HS-27A (cell line): ENCODE measurements at regions not wholly inside any gene's neighbourhood (a gene's known extent, or its start where the extent isn't known, plus 50 kb on each side); places are given as distances from the start of the nearest gene placed in this dataset.
"Not testable (repeated sequence)": the region's sequence is repeated elsewhere in the genome, so short reads cannot be mapped to it uniquely, and the experiment has no call there.

Experiments
- DNase-seq: peaks from one replicate; pipeline ENCODE4 v3.0.0-alpha.2; 2012; ENCODE audit warnings: low read depth, missing footprints

DNA sequence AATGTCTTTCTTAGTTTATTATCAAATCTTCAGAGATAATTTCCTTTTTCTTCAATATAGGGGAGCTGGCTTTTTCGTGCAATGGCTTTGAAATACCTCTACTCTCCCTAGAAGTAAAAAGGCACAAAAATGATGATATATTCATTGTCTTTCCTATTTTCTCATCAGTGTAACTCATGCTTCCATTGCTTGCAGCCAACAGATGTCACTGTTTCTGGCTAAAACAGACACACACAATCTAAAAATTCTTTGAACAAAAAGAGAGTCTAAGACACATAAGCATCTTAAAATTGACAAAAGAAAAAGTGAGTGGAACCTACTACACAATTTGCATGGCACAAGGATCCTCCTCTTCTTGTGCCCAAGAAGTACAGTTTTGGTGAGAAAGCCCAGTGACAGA, 448.7 kb upstream of the VRK2 start:
- no peak for DNase-seq

DNA sequence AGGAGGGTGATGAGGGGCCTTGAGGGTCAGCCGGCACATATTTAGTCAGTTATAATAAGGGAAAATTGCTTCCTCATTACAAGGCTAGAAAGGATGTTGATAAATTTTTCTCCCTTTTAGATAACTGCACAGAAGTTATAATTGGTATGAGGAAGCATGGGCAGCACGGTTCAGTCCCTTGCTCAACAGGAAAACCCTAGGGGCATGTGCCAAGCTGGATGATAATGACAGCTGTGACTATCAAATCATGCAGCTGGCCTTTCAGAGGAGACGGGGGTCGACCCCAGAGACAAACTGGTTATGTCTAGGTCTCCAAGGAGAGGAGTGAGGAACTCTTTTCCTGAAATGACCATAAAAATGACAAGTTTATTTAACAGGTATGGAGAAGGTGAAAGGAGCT, 448.1 kb upstream of the VRK2 start:
- no peak for DNase-seq

GRCh38 chr2:57602733-57603132, 443.9 kb upstream of the VRK2 start:
- DNase-seq, result no peak

GRCh38 chr2:57614988-57615387, 431.6 kb upstream of the VRK2 start:
- no peak for DNase-seq

GRCh38 chr2:57615855-57616556, 430.6 kb upstream of the VRK2 start:
- DNase-seq, result no peak

DNA sequence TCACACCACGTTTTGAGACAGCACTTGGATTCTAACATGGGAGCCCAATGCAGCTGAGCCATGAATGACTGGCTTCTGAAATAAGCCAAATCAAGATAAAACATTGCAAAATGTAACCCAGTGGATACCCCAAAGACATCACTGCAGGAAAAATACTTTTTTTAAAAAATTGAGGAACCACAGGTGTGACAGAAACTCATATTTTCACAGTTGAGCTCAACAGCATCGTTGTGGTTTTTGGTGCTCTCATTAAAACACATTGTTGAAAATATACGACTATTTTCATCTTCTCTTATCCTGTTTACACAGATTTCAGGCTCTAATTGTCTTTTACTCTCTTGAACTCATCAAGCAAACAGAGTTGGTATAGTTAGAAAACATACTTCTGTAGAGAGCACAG, 429.3 kb upstream of the VRK2 start:
- DNase-seq, result no peak

- DNase-seq, result no peak
Measured at GRCh38 chr2:57621122-57621663, 425.4 kb upstream of the VRK2 start.

GRCh38 chr2:57622009-57622408, 424.6 kb upstream of the VRK2 start:
- no peak for DNase-seq

DNA sequence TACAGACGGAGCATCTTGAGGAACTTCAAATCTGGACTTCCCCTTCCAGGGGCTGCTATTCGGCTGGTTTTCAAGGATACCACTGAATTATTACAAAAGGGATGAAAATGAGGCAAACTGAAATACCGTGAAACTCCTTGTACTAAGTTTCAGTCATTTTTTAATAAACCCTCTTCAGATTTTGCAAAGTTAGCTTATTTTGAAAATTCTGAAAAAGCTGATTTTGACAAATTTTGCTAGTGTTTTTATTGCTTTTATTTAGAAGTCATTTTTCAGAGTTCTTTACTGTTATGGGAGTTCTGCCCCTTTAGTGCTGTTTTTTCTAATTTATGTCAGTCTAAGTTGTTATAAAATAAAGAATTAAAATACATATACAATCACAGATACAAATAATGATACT, 390.4 kb upstream of the VRK2 start:
- no peak for DNase-seq

DNA sequence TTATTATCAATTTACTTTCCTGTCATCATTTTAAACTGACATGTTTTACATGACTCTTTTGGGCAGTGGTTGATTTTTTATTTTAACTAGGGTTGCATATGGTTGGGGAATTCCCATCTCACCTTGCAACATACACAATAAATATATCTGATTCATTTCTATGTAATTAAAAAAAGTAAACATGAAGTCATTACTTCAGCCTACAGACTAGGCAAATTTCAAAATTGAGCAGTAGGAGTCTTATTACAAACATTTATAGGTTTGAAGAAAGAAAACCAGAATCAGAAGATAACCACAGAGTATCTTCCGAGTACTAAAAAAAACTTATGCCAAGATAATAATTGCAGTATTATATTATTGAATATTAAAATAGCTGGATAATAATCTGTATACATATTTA, 377.0 kb upstream of the VRK2 start:
- no peak for DNase-seq

DNA sequence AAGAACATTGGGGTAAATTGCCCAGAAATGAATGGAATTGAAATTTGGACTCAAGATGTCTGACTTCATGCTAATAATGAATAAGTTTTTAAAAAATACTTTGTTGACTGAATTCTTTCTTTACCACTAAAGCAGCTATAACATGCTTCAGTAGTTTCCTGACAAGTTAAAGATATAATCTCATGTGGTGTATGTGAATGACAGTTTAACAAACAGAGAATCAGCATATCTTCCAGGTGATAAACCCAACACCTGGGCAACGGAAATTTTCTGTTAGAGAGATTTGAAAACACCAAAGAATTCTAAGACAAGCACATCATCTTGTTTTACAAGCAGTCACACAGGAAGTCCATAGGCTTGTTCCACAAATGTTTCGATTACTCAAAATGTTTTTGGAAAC, 372.6 kb upstream of the VRK2 start:
- no peak for DNase-seq

- DNase-seq, result no peak
Measured at GRCh38 chr2:57674743-57675142, 371.9 kb upstream of the VRK2 start.

- no peak for DNase-seq
Measured at GRCh38 chr2:57677296-57677695, 369.3 kb upstream of the VRK2 start.

GRCh38 chr2:57681650-57682049, 365.0 kb upstream of the VRK2 start:
- DNase-seq, result no peak

DNA sequence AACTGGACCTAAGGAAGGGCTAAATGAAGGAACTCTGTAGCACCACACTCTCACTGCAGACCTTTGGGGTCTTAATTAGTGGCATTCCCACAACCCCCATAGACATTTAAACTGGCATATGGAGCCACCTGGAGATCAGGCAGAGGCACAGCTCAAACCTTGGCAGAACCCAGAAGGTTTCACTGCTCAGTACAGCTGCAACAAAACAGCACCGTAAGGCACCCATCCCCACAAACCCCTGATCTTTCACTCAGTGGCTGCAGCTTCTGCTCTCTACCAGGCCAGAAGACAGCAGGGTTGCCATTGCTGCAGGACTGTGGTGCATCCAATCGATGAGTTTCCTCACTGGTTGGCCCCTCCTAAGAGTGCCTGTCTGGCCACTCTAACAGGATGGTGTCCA, 361.6 kb upstream of the VRK2 start:
- DNase-seq, result no peak

GRCh38 chr2:57692395-57692794, 354.2 kb upstream of the VRK2 start:
- no peak for DNase-seq

- no peak for DNase-seq
Measured at GRCh38 chr2:57693177-57693576, 353.4 kb upstream of the VRK2 start.

DNA sequence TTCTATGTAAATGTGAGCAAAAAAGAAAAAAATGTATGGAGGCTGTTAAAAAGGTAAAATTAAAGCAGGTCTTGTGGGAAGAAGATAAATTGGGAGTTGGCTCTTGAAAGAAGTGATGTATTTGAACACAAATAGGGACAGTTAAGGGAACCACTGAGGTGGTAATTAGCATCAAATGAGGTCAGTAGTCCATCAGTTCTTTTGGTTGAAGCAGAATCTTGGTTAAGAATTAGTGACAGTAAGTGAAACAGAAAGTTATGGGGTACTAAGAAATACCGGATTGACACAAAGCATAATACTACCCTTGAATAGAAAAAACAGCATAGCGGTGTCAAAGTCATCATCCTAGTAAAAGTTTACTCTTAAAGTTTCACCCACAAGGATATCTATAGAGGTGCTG, 352.6 kb upstream of the VRK2 start:
- DNase-seq, result no peak

DNA sequence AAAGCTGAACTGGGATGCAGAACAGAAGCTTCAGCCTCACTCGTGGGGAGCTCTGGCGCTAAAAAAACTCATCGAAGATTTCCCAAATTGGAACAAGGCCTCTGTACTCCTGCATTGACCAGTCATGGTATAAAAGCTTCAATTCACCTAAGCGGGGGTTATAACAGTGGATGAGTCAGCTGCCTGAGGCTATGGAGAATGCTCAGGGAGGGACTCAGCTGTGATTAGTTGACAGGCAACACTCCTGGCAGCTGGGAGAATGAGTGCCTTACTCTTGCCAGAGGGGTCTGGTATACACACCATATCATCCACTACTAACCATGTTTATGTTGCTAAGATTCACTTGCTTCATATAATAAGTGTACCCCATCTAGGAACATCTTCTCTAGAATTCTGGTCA, 350.6 kb upstream of the VRK2 start:
- no peak for DNase-seq

DNA sequence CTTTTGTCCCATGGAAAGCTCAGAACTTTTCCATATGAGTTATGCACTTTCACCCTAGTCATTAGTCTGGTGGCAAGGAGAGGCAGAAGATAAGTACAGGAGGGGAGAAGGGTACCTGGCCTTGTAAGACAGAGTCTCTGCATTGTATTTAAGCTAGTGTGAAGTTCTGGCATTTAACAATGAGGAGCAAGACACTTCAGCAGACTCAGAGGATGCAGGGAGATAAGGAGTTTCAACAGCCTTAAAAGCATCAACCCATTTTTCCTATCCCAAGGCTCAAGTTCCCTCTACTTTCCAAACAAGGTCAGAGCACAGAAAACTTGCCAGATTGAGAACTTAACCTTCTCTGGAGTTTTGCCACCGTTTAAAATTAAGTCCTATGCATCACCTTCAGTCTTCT, 348.2 kb upstream of the VRK2 start:
- DNase-seq, result no peak

- no peak for DNase-seq
Measured at GRCh38 chr2:57698935-57699449, 347.6 kb upstream of the VRK2 start.

- DNase-seq, result peak; percentile 36
Measured at GRCh38 chr2:57701391-57701791, 345.2 kb upstream of the VRK2 start.

DNA sequence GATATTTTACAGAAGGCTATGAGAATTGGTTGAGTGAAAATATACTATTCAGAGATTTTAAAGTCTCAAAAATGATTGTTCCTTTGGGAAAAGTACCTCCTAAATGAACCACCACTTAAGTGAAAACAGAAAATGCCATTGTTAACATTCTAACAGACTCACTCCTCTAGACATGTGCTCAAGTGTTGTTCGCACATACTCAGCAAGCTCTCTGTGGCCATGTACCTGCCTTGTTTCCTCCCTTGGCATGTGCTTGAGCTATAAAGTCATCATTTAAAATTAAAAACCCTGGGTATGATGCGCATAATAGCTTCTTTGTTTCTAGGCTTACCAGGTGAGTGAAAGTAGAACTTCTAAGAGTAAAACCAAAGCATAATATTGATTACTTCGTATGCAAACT, 343.2 kb upstream of the VRK2 start:
- DNase-seq, result no peak

GRCh38 chr2:57707794-57708193, 338.8 kb upstream of the VRK2 start:
- not testable (repeated sequence) for DNase-seq
